Glutamatergic neuron (in vitro differentiated cells): ENCODE measurements at regions not wholly inside any gene's neighbourhood (a gene's known extent, or its start where the extent isn't known, plus 50 kb on each side); places are given as distances from the start of the nearest gene placed in this dataset.

Experiments
- DNase-seq: peaks from one replicate; pipeline ENCODE4 v3.0.0; 2022
- H3K27ac Mint-ChIP-seq: one replicate; pipeline ENCODE4 v1.8.0; 2020; ENCODE audit warnings: mild to moderate bottlenecking, mixed read lengths, inconsistent platforms; ENCODE audit not compliant: unreplicated experiment
- H3K27me3 Mint-ChIP-seq: one replicate; pipeline ENCODE4 v1.8.0; 2020; ENCODE audit warnings: mild to moderate bottlenecking, moderate library complexity, mixed read lengths, inconsistent platforms; ENCODE audit not compliant: unreplicated experiment
- H3K36me3 Mint-ChIP-seq: one replicate; pipeline ENCODE4 v1.8.0; 2020; ENCODE audit warnings: mild to moderate bottlenecking, mixed read lengths, inconsistent platforms; ENCODE audit not compliant: unreplicated experiment
- H3K4me1 Mint-ChIP-seq: one replicate; pipeline ENCODE4 v1.8.0; 2020; ENCODE audit warnings: mild to moderate bottlenecking, low read depth, mixed read lengths, inconsistent platforms; ENCODE audit not compliant: unreplicated experiment
- H3K4me3 Mint-ChIP-seq: one replicate; pipeline ENCODE4 v1.8.0; 2020; ENCODE audit warnings: mild to moderate bottlenecking, mixed read lengths, inconsistent platforms; ENCODE audit not compliant: unreplicated experiment
- H3K9me3 Mint-ChIP-seq: one replicate; pipeline ENCODE4 v1.8.0; 2020; ENCODE audit warnings: mild to moderate bottlenecking, moderate library complexity, mixed read lengths, inconsistent platforms; ENCODE audit not compliant: unreplicated experiment
- CTCF ChIP-seq: fragments of 200-600 bp; sonication (generic); IDR thresholded peaks from one replicate; pipeline ENCODE4 v1.5.0; 2021; ENCODE audit not compliant: partially characterized antibody, unreplicated experiment

- Mint-ChIP-seq H3K4me1 (no peaks in the 10 kb centered on the region), H3K27me3 (peaks cover 3% of the 10 kb centered on the region), H3K36me3 (peaks cover 24% of the 10 kb centered on the region), H3K27ac (no peak overlapping the region), H3K4me3 (no peak overlapping the region), H3K9me3 (peaks cover 5% of the 10 kb centered on the region)
- no peak for DNase-seq
- TF ChIP-seq CTCF: no peak
Measured at GRCh38 chr11:81036168-81036870, 1595.5 kb upstream of the TENM4 start.

GRCh38 chr11:81033779-81034540 is 1593.1 kb upstream of the TENM4 start:
- DNase-seq: no peak
- H3K27me3 Mint-ChIP-seq: peaks cover 3% of the 10 kb centered on the region
- peaks cover 18% of the 10 kb centered on the region for H3K36me3 Mint-ChIP-seq
- TF ChIP-seq CTCF: no peak
- no peak overlapping the region for H3K27ac Mint-ChIP-seq
- no peak overlapping the region for H3K4me3 Mint-ChIP-seq
- no peaks in the 10 kb centered on the region for H3K4me1 Mint-ChIP-seq
- H3K9me3 Mint-ChIP-seq: peaks cover 5% of the 10 kb centered on the region

GRCh38 chr11:81032906-81033305 is 1592.1 kb upstream of the TENM4 start:
- no peak for DNase-seq
- Mint-ChIP-seq H3K9me3 (peaks cover 2% of the 10 kb centered on the region), H3K27ac (no peak overlapping the region), H3K27me3 (peaks cover 3% of the 10 kb centered on the region), H3K4me3 (no peak overlapping the region), H3K4me1 (no peaks in the 10 kb centered on the region), H3K36me3 (peaks cover 18% of the 10 kb centered on the region)
- TF ChIP-seq CTCF: no peak

GRCh38 chr11:81030186-81030585 is 1589.4 kb upstream of the TENM4 start:
- peaks cover 4% of the 10 kb centered on the region for H3K36me3 Mint-ChIP-seq
- no peak for DNase-seq
- no peaks in the 10 kb centered on the region for H3K4me1 Mint-ChIP-seq
- no peaks in the 10 kb centered on the region for H3K9me3 Mint-ChIP-seq
- no peak overlapping the region for H3K4me3 Mint-ChIP-seq
- H3K27me3 Mint-ChIP-seq: no peaks in the 10 kb centered on the region
- H3K27ac Mint-ChIP-seq: no peak overlapping the region
- TF ChIP-seq CTCF: no peak

GRCh38 chr11:81026032-81026431 is 1585.2 kb upstream of the TENM4 start:
- Mint-ChIP-seq H3K27ac (no peak overlapping the region), H3K36me3 (no peaks in the 10 kb centered on the region), H3K27me3 (no peaks in the 10 kb centered on the region), H3K9me3 (no peaks in the 10 kb centered on the region), H3K4me3 (no peak overlapping the region), H3K4me1 (no peaks in the 10 kb centered on the region)
- TF ChIP-seq CTCF: no peak
- DNase-seq: no peak
